Left colon (tissue), 2 donors: ENCODE measurements at regions not wholly inside any gene's neighbourhood (a gene's known extent, or its start where the extent isn't known, plus 50 kb on each side); places are given as distances from the start of the nearest gene placed in this dataset.

Source experiments
- ATAC-seq: fragments of 200-7000 bp; cut with Tn5 transposase; one replicate; pipeline ENCODE4 v1.9.1; 2020; ENCODE audit warnings: mild to moderate bottlenecking, moderate library complexity
- DNase-seq, 2 donors: peaks; one replicate each; pipeline ENCODE4 v3.0.0-alpha.2; 2020
- intact Hi-C, 2 donors: fragments of 100-400 bp; cut with DNase I in 1 of 2; cut with micrococcal nuclease in 1 of 2; formaldehyde crosslinking; loops; one replicate each; pipeline versions ENCODE4 v1.11.2 to v1.14.0; 2022; cut with DNase I, micrococcal nuclease
- donor health status: DM: no; HTN: no; CAD: no.
- donor health status: DM: yes; HTN: yes; CAD: no.

- intact Hi-C loops = no loop called here
- peak; percentile 40 for ATAC-seq
- DNase-seq = peak in 1 of 2 donors; percentile 19
These were observed 72.1 kb upstream of the ARAP3 start for GRCh38 chr5:141753971-141754713.

DNA sequence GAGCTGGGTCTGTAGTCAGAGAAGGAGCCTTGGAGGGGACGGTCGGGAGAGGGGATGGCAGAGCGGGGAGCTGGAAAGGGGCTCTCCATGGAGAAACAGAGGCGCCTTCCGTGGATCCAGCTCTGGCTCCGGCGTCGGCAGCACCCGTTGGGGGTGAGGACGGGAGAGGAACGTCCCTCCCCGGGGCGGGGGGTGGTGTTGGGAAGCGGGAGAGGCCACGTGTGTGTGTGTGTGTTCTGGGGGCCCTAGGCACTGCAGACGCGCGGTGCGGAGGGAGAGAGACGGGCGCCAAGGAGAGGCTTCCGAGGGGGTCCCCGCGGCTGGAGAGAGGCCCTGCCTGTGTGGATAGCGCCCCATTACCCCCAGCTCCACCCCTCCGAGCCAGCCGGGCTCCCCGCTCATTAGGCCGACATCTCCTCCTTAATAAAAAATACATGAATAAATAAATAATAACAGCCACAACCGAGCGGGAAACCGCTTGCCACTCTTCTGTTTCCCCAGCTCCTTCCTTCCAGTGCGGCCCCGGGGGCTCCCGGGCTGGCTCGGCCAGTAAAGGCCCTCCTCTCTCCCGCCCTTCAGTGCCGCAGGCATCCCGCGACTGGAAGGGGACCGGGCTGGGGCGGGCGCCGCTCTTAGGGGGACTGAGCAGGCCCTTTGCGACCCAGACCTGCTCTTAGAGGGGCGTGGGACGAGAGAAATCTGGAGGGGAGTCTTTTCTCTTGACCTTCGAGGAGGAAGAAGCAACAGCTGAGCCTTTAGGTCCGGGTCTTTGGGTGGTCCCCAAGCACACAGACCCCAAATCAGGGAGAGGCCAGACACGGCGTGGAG is 71.3 kb upstream of the ARAP3 start:
- no peak for ATAC-seq
- intact Hi-C loops = no loop called here
- no peak for DNase-seq

- ATAC-seq (peak; percentile 56), DNase-seq (peak; percentile 39 to 50)
- intact Hi-C loops = no loop called here
These were observed 65.4 kb upstream of the ARAP3 start for GRCh38 chr5:141747152-141748141.

DNA sequence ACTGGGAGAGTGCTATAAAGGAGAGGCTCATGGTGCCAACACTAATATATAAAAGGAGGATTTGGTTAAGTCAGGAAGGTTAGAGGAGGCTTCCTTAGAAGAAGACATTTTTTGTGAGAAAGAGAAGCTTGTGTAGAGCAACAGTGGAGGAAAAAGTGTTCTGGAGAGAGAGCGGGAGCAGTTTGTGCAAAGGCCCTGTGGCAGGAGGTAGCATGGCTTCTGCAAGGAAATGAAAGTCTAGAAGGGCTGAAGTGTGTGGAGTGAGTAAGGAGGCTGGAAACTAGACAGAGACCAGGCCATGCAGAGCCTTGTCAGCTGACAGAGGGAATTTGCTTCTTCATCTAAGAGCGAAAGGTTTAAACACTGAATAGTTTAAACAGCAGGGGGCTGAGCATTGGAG is 64.4 kb upstream of the ARAP3 start:
- ATAC-seq = no peak
- no peak for DNase-seq
- intact Hi-C loops = no loop called here

- DNase-seq = no peak
- intact Hi-C loops = no loop called here
These were observed 63.4 kb upstream of the ARAP3 start for GRCh38 chr5:141745390-141745789.

DNA sequence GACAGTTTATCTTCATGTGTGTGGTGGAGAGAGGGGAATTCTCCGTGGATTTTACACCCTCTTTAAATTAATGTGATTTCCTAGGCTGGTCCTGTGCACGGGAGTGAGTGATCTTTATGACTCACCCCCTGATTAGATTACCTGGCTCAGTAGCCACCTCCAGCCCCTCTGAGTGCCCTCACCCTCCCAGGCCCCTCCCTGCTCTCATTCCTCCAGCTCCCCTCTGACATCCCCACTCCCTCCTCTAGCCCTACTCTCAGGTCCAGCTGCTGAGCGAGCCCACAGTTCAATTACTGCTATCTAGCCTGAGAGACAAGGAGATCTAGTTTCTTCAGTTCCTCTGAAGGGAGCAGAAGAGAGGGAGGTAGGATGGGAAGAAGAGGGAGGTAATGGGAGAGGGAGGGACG is 61.8 kb upstream of the ARAP3 start:
- intact Hi-C loops = no loop called here
- no peak for ATAC-seq
- DNase-seq = no peak

More at GRCh38 chr5:141745390-141745789, 63.4 kb upstream of the ARAP3 start:
- no peak for ATAC-seq

GRCh38 chr5:141742866-141743851 is 61.1 kb upstream of the ARAP3 start:
- ATAC-seq = peak; percentile 55
- intact Hi-C loops = no loop called here
- peak in 1 of 2 donors; percentile 43 for DNase-seq

DNA sequence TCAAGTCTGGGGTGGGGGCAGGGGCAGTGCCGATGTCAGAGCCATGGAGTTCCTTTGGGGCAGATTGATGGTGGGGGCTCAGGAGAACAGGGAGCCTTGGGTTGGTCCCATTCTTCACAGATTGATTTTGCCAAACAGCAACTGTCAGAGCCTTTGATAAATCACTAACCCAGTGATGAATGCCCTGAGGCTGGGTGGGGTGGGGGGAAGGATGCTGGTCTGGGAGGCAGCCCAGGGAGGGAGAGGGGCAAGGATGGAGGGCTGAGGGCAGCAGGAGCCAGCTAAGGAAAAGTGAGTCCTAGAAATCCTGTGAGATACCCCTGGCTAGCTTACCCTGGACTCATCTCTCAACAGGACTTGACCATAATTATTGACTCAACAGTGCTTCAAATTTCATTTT is 60.1 kb upstream of the ARAP3 start:
- intact Hi-C loops = no loop called here
- no peak for ATAC-seq
- no peak for DNase-seq

DNA sequence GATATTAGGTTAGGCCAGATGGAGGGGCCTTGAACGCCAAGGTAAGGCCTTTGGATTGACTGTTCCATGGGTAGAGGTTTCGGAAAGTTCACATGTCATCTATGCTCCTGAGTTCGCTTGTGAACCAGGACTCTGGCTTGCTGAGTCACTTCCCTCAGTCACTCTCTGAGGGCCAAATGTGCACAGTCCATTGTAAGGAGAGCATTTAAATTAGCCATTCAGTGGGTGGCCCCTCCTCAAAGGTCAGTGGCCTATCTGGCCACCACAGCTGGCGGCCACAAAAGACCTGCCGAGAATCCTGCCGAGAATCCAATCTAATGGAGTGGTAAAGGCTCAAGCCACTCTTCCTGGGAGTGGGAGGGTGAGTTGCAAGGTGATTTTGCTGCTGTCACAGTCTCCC is 58.9 kb upstream of the ARAP3 start:
- intact Hi-C loops = no loop called here
- DNase-seq = no peak
- no peak for ATAC-seq

GRCh38 chr5:141737535-141737934 is 55.5 kb upstream of the ARAP3 start:
- DNase-seq (no peak), ATAC-seq (no peak)
- intact Hi-C loops = no loop called here

DNA sequence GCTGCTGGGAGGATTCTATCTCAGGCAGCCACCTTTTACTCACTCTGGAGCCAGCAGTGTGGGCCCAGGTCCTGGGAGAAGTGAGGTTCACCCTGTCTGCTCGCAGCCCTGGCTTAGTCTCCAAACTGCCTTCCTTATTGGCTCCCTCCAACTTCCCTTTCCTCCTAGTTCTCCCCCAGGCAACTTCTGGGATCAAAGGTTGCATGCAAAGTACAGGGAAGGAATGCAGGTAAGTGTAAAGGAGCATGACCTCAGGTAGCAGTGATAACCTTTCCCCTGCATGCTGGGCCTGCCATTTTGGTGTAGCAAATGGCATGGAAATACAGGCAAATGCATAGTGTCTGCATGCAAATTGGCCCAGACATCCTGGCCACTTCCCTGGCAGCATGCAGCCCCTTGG is 53.8 kb upstream of the ARAP3 start:
- ATAC-seq (peak; percentile 69), DNase-seq (no peak)
- intact Hi-C loops = no loop called here

- peak; percentile 75 for ATAC-seq
- intact Hi-C loops = no loop called here
These were observed 52.6 kb upstream of the ARAP3 start for GRCh38 chr5:141734501-141735229.

DNA sequence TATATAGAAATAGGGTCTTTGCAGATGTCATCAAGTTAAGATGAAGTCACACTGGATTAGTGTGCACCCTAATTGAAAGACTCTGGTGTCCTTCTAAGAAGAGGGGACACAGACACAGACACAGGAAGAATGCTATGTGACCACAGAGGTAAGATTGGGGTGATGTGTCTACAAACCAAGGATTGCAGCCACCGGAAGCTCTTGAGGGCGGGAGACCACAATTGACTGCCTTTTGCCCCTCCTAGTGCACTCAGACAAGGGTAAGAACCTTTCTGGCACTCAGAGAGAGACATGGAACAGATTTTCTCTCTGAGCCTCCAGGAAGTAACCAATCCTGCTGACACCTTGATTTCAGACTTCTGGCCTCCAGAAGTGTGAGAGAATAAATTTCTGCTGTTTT is 51.2 kb upstream of the ARAP3 start:
- intact Hi-C loops = no loop called here
- ATAC-seq (no peak), DNase-seq (no peak)

More at GRCh38 chr5:141734501-141735229, 52.6 kb upstream of the ARAP3 start:
- peak in 1 of 2 donors; percentile 67 for DNase-seq

DNA sequence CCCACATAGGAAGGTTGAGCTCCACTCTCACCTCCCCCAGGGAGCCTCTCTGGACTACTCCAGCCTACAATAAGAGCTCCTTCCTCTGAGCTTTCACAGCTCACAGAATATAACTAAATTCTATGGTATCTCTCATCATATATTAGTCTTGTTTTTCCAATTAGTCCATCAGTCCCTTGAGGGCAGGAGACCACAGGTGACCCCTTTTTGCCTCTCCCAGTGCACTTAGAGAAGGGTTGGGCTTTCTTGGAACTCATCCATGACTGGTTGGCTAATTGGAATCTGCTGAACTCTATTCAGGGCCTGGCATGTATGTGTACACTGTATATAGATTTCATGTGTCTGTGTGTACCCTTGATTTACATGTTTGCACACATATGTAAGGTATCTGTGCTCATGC is 50.4 kb upstream of the ARAP3 start:
- intact Hi-C loops = no loop called here
- DNase-seq = no peak
- no peak for ATAC-seq
